ENCODE measurements at regions not wholly inside any gene's neighbourhood (a gene's known extent, or its start where the extent isn't known, plus 50 kb on each side); places are given as distances from the start of the nearest gene placed in this dataset.

DNA sequence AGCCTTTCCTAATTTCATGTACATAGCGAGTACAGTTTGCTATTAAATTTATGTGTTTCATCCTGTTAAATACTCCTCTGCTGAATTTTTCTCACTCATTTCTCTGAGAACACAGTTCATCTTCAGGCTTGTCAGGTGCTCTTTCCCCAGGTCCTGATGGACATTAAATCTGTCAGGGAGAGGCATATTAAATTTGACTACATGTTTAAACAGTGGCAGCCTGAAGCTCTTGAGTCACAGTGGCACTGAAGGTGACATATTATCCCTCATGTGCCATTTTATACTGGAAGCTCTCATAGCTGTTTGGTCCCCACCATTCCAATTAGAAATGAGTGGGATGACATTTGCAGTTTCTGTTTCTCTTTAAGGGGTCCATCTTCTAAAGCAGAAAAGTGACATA lies 1089.6 kb upstream of the SORCS1 start:
- ChIA-PET POLR2A (no interaction called here), CTCF (no interaction called here)
- no peak overlapping the region for H3K4me3 Mint-ChIP-seq
- H3K36me3 Mint-ChIP-seq (ENCODE audit: low read depth): no peaks in the 10 kb centered on the region
- intact Hi-C loops (cut with micrococcal nuclease): no loop called here
- no peaks in the 10 kb centered on the region for H3K27me3 Mint-ChIP-seq
- no peak for DNase-seq
- H3K27ac Mint-ChIP-seq: no peak overlapping the region
- no peaks in the 10 kb centered on the region for H3K4me1 Mint-ChIP-seq
- ATAC-seq (ENCODE audit: low read depth): no peak
- H3K9me3 Mint-ChIP-seq: peaks cover 4% of the 10 kb centered on the region
- TF ChIP-seq, protein P1, sequence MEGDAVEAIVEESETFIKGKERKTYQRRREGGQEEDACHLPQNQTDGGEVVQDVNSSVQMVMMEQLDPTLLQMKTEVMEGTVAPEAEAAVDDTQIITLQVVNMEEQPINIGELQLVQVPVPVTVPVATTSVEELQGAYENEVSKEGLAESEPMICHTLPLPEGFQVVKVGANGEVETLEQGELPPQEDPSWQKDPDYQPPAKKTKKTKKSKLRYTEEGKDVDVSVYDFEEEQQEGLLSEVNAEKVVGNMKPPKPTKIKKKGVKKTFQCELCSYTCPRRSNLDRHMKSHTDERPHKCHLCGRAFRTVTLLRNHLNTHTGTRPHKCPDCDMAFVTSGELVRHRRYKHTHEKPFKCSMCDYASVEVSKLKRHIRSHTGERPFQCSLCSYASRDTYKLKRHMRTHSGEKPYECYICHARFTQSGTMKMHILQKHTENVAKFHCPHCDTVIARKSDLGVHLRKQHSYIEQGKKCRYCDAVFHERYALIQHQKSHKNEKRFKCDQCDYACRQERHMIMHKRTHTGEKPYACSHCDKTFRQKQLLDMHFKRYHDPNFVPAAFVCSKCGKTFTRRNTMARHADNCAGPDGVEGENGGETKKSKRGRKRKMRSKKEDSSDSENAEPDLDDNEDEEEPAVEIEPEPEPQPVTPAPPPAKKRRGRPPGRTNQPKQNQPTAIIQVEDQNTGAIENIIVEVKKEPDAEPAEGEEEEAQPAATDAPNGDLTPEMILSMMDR (IDR thresholded peaks at IDR 0.05): no peak

DNA sequence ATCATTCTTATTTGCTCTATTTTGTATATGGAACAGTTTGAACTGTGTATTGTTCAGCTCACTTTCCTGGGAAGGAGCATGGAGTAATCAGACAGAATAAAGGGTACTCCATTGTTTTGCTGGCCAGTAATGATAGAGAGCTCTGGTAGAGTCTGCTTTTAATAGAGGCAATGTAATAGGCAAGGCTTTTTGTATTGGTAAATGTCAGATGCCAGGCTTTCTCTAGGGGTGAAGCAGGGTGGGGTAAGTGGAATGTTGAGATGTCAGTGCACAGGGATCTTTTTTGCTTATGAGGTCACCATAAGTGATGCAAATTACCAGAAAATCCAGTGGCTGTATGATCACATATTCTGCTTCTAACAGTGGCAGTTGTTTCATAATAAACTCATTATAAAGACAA lies 1088.3 kb upstream of the SORCS1 start:
- TF ChIP-seq, protein P1 (IDR thresholded peaks at IDR 0.05): no peak
- H3K9me3 Mint-ChIP-seq: peaks cover 10% of the 10 kb centered on the region
- H3K27ac Mint-ChIP-seq: no peak overlapping the region
- H3K4me1 Mint-ChIP-seq: no peaks in the 10 kb centered on the region
- no peaks in the 10 kb centered on the region for H3K36me3 Mint-ChIP-seq (ENCODE audit: low read depth)
- intact Hi-C loops (cut with micrococcal nuclease): no loop called here
- no peak overlapping the region for H3K4me3 Mint-ChIP-seq
- H3K27me3 Mint-ChIP-seq: no peaks in the 10 kb centered on the region
- ChIA-PET POLR2A (no interaction called here), CTCF (no interaction called here)
- ATAC-seq (ENCODE audit: low read depth): no peak
- no peak for DNase-seq

DNA sequence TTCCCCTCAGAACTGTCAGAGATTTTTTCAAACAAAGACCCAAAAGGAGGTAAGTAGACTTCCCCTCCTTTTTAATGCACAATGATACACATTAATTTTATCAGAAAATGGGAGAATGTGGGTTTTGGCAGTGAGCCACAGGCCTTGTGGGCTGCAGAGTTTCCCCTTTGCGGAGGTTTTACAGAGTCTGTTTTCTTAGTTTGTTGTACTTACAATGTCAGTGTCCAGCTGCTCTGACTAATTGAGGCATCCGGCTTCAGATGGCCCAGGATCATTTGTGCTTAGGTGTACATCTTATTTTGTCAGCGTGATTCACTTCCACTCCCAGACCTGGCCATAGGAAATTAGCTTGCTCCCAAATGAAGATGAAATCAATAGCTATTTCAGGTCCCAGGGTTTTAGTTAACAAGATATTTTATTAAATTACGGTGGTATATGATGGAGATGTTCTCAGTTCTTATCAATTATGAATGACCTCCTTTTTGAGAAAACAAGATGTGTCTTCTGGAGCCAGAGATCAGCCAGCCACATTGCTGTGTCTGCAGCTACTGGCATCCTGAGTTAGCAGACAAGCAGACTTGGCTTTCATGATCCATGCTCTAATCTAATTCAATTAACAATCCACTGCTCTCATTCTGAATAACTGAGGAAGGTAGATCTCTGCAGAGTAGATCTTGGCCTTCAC lies 1086.6 kb upstream of the SORCS1 start:
- TF ChIP-seq, protein P1 (IDR thresholded peaks at IDR 0.05): no peak
- no peaks in the 10 kb centered on the region for H3K36me3 Mint-ChIP-seq (ENCODE audit: low read depth)
- H3K4me3 Mint-ChIP-seq: no peak overlapping the region
- CTCF ChIA-PET: no interaction called here
- intact Hi-C loops (cut with micrococcal nuclease): no loop called here
- ATAC-seq (ENCODE audit: low read depth) (no peak), DNase-seq (no peak)
- POLR2A ChIA-PET: no interaction called here
- H3K9me3 Mint-ChIP-seq: peaks cover 15% of the 10 kb centered on the region
- no peaks in the 10 kb centered on the region for H3K27me3 Mint-ChIP-seq
- no peaks in the 10 kb centered on the region for H3K4me1 Mint-ChIP-seq
- no peak overlapping the region for H3K27ac Mint-ChIP-seq

DNA sequence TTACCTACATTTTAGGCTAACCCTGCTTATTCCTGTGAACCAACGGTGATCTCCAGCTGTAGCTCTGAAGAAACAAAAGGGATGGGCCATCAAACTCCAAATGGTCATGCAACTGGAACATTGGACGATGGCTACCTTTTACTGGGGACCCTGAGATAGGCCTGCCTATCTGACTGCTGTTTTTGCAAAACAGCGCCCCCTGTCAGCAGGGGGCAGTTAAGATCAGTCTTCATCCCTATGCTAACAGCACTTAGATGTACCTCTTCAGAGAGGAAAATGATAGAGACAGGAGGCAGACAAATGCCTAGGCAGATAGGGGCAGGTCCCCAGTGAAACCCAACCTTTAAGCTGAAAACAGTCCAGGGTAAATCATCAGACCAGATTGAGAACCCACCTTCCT lies 1085.4 kb upstream of the SORCS1 start:
- no peak overlapping the region for H3K27ac Mint-ChIP-seq
- no peak overlapping the region for H3K4me3 Mint-ChIP-seq
- DNase-seq: no peak
- ChIA-PET CTCF (no interaction called here), POLR2A (no interaction called here)
- no peaks in the 10 kb centered on the region for H3K4me1 Mint-ChIP-seq
- peaks cover 15% of the 10 kb centered on the region for H3K9me3 Mint-ChIP-seq
- no peak for ATAC-seq (ENCODE audit: low read depth)
- H3K36me3 Mint-ChIP-seq (ENCODE audit: low read depth): no peaks in the 10 kb centered on the region
- intact Hi-C loops (cut with micrococcal nuclease): no loop called here
- no peaks in the 10 kb centered on the region for H3K27me3 Mint-ChIP-seq
- TF ChIP-seq, protein P1 (IDR thresholded peaks at IDR 0.05): no peak

DNA sequence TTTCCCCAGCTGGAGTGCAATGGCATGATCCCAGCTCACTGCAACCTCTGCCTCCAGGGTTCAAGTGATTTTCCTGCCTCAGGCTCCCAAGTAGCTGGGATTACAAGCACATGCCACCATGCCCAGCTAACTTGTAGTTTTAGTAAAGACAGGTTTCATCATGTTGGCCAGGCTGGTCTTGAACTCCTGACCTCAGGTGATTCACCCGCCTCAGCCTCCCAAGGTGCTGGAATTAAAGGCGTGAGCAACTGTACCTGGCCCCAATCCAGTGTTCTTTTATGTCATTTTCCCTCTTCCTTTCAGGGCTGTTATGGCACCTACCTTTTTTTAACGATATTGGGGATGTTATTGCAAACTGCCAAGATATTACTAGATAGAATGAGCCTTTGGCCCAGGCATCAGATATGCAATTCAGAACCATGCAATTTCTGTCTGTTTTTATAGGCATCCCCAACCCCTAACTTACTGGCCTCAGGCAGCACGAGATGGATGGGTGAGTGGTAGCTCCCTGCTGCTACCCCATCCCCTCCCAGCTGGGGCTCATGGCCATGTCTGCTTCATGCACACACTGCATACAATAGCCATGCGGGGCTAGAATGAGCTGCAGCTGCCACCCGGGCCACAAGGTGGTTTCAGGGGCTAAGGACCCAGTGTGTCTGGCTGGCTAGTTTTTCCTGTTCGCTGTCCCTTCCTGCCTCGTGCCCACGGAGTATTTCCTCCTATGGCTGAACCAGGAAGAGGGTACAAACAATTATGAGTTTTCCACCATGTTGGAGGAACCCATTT lies 1080.1 kb upstream of the SORCS1 start:
- no peak for ATAC-seq (ENCODE audit: low read depth)
- intact Hi-C loops (cut with micrococcal nuclease): no loop called here
- H3K27me3 Mint-ChIP-seq: no peaks in the 10 kb centered on the region
- no peaks in the 10 kb centered on the region for H3K4me1 Mint-ChIP-seq
- H3K36me3 Mint-ChIP-seq (ENCODE audit: low read depth): no peaks in the 10 kb centered on the region
- no peak for DNase-seq
- TF ChIP-seq, protein P1 (IDR thresholded peaks at IDR 0.05): no peak
- H3K9me3 Mint-ChIP-seq: peaks cover 18% of the 10 kb centered on the region
- POLR2A ChIA-PET: no interaction called here
- no peak overlapping the region for H3K4me3 Mint-ChIP-seq
- H3K27ac Mint-ChIP-seq: no peak overlapping the region
- CTCF ChIA-PET: no interaction called here
